ENCODE measurements at regions not wholly inside any gene's neighbourhood (a gene's known extent, or its start where the extent isn't known, plus 50 kb on each side); places are given as distances from the start of the nearest gene placed in this dataset.

DNA sequence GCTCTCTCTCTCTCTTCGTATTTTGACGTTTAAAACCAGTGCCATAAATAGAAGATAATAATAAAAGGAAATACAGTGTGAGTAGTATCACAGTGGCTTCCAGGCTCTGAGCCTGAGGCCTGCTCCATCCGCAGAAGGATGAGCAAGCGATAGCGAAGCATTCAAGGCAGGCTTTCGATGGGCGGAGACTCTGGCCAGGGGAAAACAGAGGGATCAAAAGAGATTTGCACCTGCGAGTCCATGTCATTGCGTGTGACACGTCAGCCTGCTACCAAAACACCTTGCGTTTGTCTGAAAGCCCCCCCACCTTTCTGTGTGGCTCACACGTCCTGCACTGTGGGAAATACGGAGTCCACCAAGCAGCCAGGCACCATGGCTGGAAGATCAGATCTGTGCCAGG, 377.3 kb upstream of the SULF2 start:
- no peak for TF ChIP-seq CTCF (IDR thresholded peaks at IDR 0.05)
- TF ChIP-seq EP300 (IDR thresholded peaks at IDR 0.05) = no peak
